HL-60 (cell line): ENCODE measurements at regions not wholly inside any gene's neighbourhood (a gene's known extent, or its start where the extent isn't known, plus 50 kb on each side); places are given as distances from the start of the nearest gene placed in this dataset.

Experiments used
- DNase-seq, 2 experiments: peaks; one replicate each; pipeline ENCODE4 v3.0.0-alpha.2; 2010 to 2020; ENCODE audit warnings: low read depth in 1 of 2, low spot score in 1 of 2
- H3K27ac ChIP-seq: fragments of 250-450 bp; sonication (Bioruptor Pico); replicated peaks from 2 replicates; pipeline ENCODE4 v1.5.1; 2020; ENCODE audit warnings: mild to moderate bottlenecking, moderate library complexity
- H3K27me3 ChIP-seq: fragments of 250-450 bp; sonication (Bioruptor Pico); 2 replicates; pipeline ENCODE4 v1.5.1; 2021; ENCODE audit warnings: mild to moderate bottlenecking, moderate library complexity; ENCODE audit not compliant: insufficient read depth, poor library complexity, severe bottlenecking
- H3K4me3 ChIP-seq: replicated peaks from 2 replicates; pipeline ENCODE4 v1.5.1; 2011; ENCODE audit warnings: mild to moderate bottlenecking, control low read depth, low read length; ENCODE audit not compliant: insufficient read depth
- CTCF ChIP-seq: IDR thresholded peaks from one replicate; pipeline ENCODE4 v1.5.1; 2011; ENCODE audit warnings: low read length, control low read depth, inconsistent platforms; ENCODE audit not compliant: insufficient read depth
- GABPA ChIP-seq: IDR thresholded peaks from 2 replicates; pipeline ENCODE4 v1.6.1; 2012; ENCODE audit warnings: low read depth
- POLR2AphosphoS5 ChIP-seq: IDR thresholded peaks from 2 replicates; pipeline ENCODE4 v1.6.1; 2012; ENCODE audit warnings: low read depth
- REST ChIP-seq: IDR thresholded peaks from 2 replicates; pipeline ENCODE4 v1.6.1; 2012; ENCODE audit warnings: low read depth; ENCODE audit not compliant: insufficient replicate concordance
- SPI1 ChIP-seq: IDR thresholded peaks from 2 replicates; pipeline ENCODE4 v1.6.1; 2012; ENCODE audit warnings: low read depth, mild to moderate bottlenecking, borderline replicate concordance

GRCh38 chr20:53803492-53804155 lies 210.0 kb upstream of the ZNF217 start:
- no peak for TF ChIP-seq POLR2AphosphoS5
- TF ChIP-seq CTCF, result no peak
- H3K4me3 ChIP-seq, result no peak overlapping the region
- no peak overlapping the region for H3K27ac ChIP-seq
- DNase-seq, result no peak
- no peaks in the 10 kb centered on the region for H3K27me3 ChIP-seq

- no peak overlapping the region for H3K27ac ChIP-seq
- no peaks in the 10 kb centered on the region for H3K27me3 ChIP-seq
- H3K4me3 ChIP-seq, result no peak overlapping the region
- no peak for TF ChIP-seq GABPA
- TF ChIP-seq CTCF, result no peak
- TF ChIP-seq REST, result no peak
- TF ChIP-seq SPI1, result no peak
- no peak for TF ChIP-seq POLR2AphosphoS5
- no peak for DNase-seq
Observed at GRCh38 chr20:53801609-53802370, 208.2 kb upstream of the ZNF217 start.

GRCh38 chr20:53800883-53801604 lies 207.4 kb upstream of the ZNF217 start:
- DNase-seq, result no peak
- no peak overlapping the region for H3K27ac ChIP-seq
- H3K4me3 ChIP-seq, result no peak overlapping the region
- H3K27me3 ChIP-seq, result no peaks in the 10 kb centered on the region
- TF ChIP-seq GABPA (no peak), SPI1 (no peak), POLR2AphosphoS5 (no peak), REST (no peak), CTCF (no peak)
